A549 (cell line): ENCODE measurements at regions not wholly inside any gene's neighbourhood (a gene's known extent, or its start where the extent isn't known, plus 50 kb on each side); places are given as distances from the start of the nearest gene placed in this dataset.
A peak's percentile ranks its signal among the peaks of the same experiment; 100 is the strongest.

Experiments
- ATAC-seq, 2 experiments: fragments of 200-7000 bp in 1 of 2; fragments of >200 bp in 1 of 2; cut with Nextera tagmentation in 1 of 2; cut with Tn5 transposase in 1 of 2; 3 replicates each; pipeline versions ENCODE4 v1.8.0 to v1.9.1; 2018 to 2020; ENCODE audit warnings: mild to moderate bottlenecking in 1 of 2, moderate library complexity in 1 of 2
- CTCF ChIA-PET: fragments of 300-600 bp; sonication (Branson Sonifier 250); formaldehyde crosslinking; extraction: SDS; loops from one replicate; lab custom pipeline; 2021; ENCODE audit warnings: antibody characterized with exemption, inconsistent platforms; lab: Yijun Ruan, JAX
- POLR2A ChIA-PET: fragments of 350-600 bp; formaldehyde crosslinking; extraction: SDS; loops from one replicate; lab custom pipeline; 2021; ENCODE audit warnings: antibody characterized with exemption, inconsistent platforms; lab: Yijun Ruan, JAX
- DNase-seq, 2 experiments: peaks; one replicate each; pipeline versions ENCODE4 v3.0.0 to v3.0.0-alpha.2; 2011 to 2016; ENCODE audit warnings: low read depth in 1 of 2, low spot score in 1 of 2
- FAIRE-seq: peaks from 2 replicates; lab custom pipeline; 2011; peaks lifted over from hg19 to GRCh38; lab: Jason Lieb, UNC
- H3K27ac ChIP-seq, 2 experiments: fragments of >200 bp; sonication (Bioruptor Twin); formaldehyde crosslinking; 3 replicates each; pipeline ENCODE4 v1.5.1; 2016 to 2017
- H3K4me1 ChIP-seq: fragments of >200 bp; sonication (Bioruptor Twin); formaldehyde crosslinking; 3 replicates; pipeline ENCODE4 v1.6.1; 2016
- H3K4me2 ChIP-seq: fragments of >200 bp; sonication (Bioruptor Twin); formaldehyde crosslinking; 3 replicates; pipeline ENCODE4 v1.6.1; 2016
- H3K4me3 ChIP-seq: fragments of >200 bp; sonication (Bioruptor Twin); formaldehyde crosslinking; 3 replicates; pipeline ENCODE4 v1.5.1; 2016
- H3K9me3 ChIP-seq: fragments of >200 bp; sonication (Bioruptor Twin); formaldehyde crosslinking; 3 replicates; pipeline ENCODE4 v1.6.1; 2016
- BHLHE40 ChIP-seq: IDR thresholded peaks from 2 replicates; pipeline ENCODE4 v1.6.1; 2012; ENCODE audit warnings: low read depth, low read length, inconsistent platforms
- CBX8 ChIP-seq: fragments of 200-600 bp; sonication (generic); IDR thresholded peaks from 2 replicates; pipeline ENCODE4 v1.6.1; 2016
- CEBPB ChIP-seq, 2 experiments: fragments of >200 bp in 1 of 2; sonication (Bioruptor Twin) in 1 of 2; formaldehyde crosslinking in 1 of 2; IDR thresholded peaks; 2 replicates each; pipeline ENCODE4 v1.6.1; 2012 to 2016
- CHD2 ChIP-seq: fragments of 150-350 bp; IDR thresholded peaks from 2 replicates; pipeline ENCODE4 v1.6.1; 2014; ENCODE audit warnings: low read length; ENCODE audit not compliant: partially characterized antibody
- CHD4 ChIP-seq: fragments of 200-600 bp; sonication (generic); IDR thresholded peaks from 2 replicates; pipeline ENCODE4 v1.6.1; 2016; ENCODE audit warnings: antibody characterized with exemption, mild to moderate bottlenecking, borderline replicate concordance
- CTCF ChIP-seq: fragments of >200 bp; sonication (Bioruptor Twin); formaldehyde crosslinking; IDR thresholded peaks from 3 replicates; pipeline ENCODE4 v1.5.1; 2016
- E2F6 ChIP-seq: IDR thresholded peaks from 2 replicates; pipeline ENCODE4 v1.6.1; 2012; ENCODE audit warnings: low read depth, borderline replicate concordance
- EHMT2 ChIP-seq: fragments of 200-600 bp; sonication (generic); IDR thresholded peaks from 2 replicates; pipeline ENCODE4 v1.6.1; 2016; ENCODE audit warnings: antibody characterized with exemption, low read depth, mild to moderate bottlenecking, moderate library complexity
- FOSB ChIP-seq: fragments of 250-450 bp; sonication (Bioruptor Pico); IDR thresholded peaks from 2 replicates; pipeline ENCODE4 v1.5.0; 2020; ENCODE audit warnings: mild to moderate bottlenecking, moderate library complexity
- FOXS1 ChIP-seq: fragments of 250-450 bp; sonication (Bioruptor Pico); IDR thresholded peaks from 2 replicates; pipeline ENCODE4 v1.5.0; 2020; ENCODE audit warnings: mild to moderate bottlenecking, moderate library complexity
- GATA3 ChIP-seq: IDR thresholded peaks from 2 replicates; pipeline ENCODE4 v1.6.1; 2012; ENCODE audit warnings: borderline replicate concordance
- HDAC2 ChIP-seq: fragments of 200-600 bp; sonication (generic); IDR thresholded peaks from 2 replicates; pipeline ENCODE4 v1.6.1; 2016
- HES2 ChIP-seq: fragments of >200 bp; sonication (Bioruptor Twin); formaldehyde crosslinking; IDR thresholded peaks from 2 replicates; pipeline ENCODE4 v1.6.1; 2016
- HMGXB4 ChIP-seq: fragments of 250-450 bp; sonication (Bioruptor Pico); IDR thresholded peaks from 2 replicates; pipeline ENCODE4 v1.5.0; 2021; ENCODE audit warnings: mild to moderate bottlenecking, moderate library complexity, borderline replicate concordance
- HOXA7 ChIP-seq: fragments of 250-450 bp; sonication (Bioruptor Pico); IDR thresholded peaks from 2 replicates; pipeline ENCODE4 v1.5.0; 2020; ENCODE audit warnings: mild to moderate bottlenecking, moderate library complexity
- KDM1A ChIP-seq: fragments of 200-600 bp; sonication (generic); IDR thresholded peaks from 2 replicates; pipeline ENCODE4 v1.6.1; 2016; ENCODE audit warnings: low read depth, mild to moderate bottlenecking
- NFE2L2 ChIP-seq: fragments of 150-350 bp; conservative IDR thresholded peaks from 2 replicates; pipeline ENCODE4 v1.6.1; 2014; ENCODE audit warnings: low read length
- NR3C1 ChIP-seq: fragments of >200 bp; sonication (Bioruptor Twin); formaldehyde crosslinking; IDR thresholded peaks from 3 replicates; pipeline ENCODE4 v1.6.1; 2017
- PBX3 ChIP-seq: IDR thresholded peaks from 2 replicates; pipeline ENCODE4 v1.6.1; 2012
- PHF8 ChIP-seq: fragments of 200-600 bp; sonication (generic); IDR thresholded peaks from 2 replicates; pipeline ENCODE4 v1.6.1; 2016; ENCODE audit warnings: low read depth, mild to moderate bottlenecking, antibody characterized with exemption, moderate library complexity, borderline replicate concordance
- RAD21 ChIP-seq, 2 experiments: fragments of >200 bp in 1 of 2; sonication (Bioruptor Twin) in 1 of 2; formaldehyde crosslinking in 1 of 2; IDR thresholded peaks in 1 of 2; conservative IDR thresholded peaks in 1 of 2; 2 replicates in 1 of 2; 3 replicates in 1 of 2; pipeline ENCODE4 v1.6.1; 2012 to 2018; ENCODE audit warnings: inconsistent platforms in 1 of 2
- RARB ChIP-seq: fragments of 250-450 bp; sonication (Bioruptor Pico); IDR thresholded peaks from 2 replicates; pipeline ENCODE4 v1.8.0; 2021; ENCODE audit warnings: mild to moderate bottlenecking, moderate library complexity
- SMC3 ChIP-seq: fragments of >200 bp; sonication (Bioruptor Twin); formaldehyde crosslinking; IDR thresholded peaks from 3 replicates; pipeline ENCODE4 v1.6.1; 2018; ENCODE audit warnings: inconsistent platforms
- SREBF2 ChIP-seq: fragments of 450-650 bp; IDR thresholded peaks from 2 replicates; pipeline ENCODE4 v1.6.1; 2014; ENCODE audit warnings: mild to moderate bottlenecking, moderate library complexity
- ZC3H11A ChIP-seq: fragments of 450-650 bp; IDR thresholded peaks from 2 replicates; pipeline ENCODE4 v1.6.1; 2014; ENCODE audit warnings: antibody characterized with exemption, mild to moderate bottlenecking
- WGBS: methylation state at CpG from one replicate; pipeline ENCODE4 v1.1.6; 2017; ENCODE audit errors: missing lambda C conversion rate; 5-methylcytosine and 5-hydroxymethylcytosine counted together

GRCh38 chr17:14409292-14409691 is 108.4 kb downstream of the HS3ST3B1 start:
- FAIRE-seq (peak; percentile 46), DNase-seq (no peak), ATAC-seq (no peak)
- POLR2A ChIA-PET: interaction anchor here (0.8 kb wide), 1 partner anchor 79 kb away, joined by 3 read pairs; no protein-coding TSS in a partner anchor
- Histone ChIP-seq H3K9me3 (no peaks in the 10 kb centered on the region), H3K4me1 (no peaks in the 10 kb centered on the region), H3K4me3 (no peak overlapping the region), H3K4me2 (no peak overlapping the region), H3K27ac (no peak overlapping the region)
- TF ChIP-seq CBX8 (no peak), NFE2L2 (no peak), CHD2 (no peak), SMC3 (no peak), CEBPB (IDR thresholded peaks at IDR 0.05) (no peak), EHMT2 (no peak), HDAC2 (no peak), HES2 (no peak), ZC3H11A (no peak), RAD21 (conservative IDR thresholded peaks at IDR 0.05 in 1 of 2, IDR thresholded peaks at IDR 0.05 in 1 of 2) (no peak), PHF8 (no peak), FOXS1 (CRISPR knock-in tag) (no peak), RARB (CRISPR knock-in tag) (no peak), HOXA7 (CRISPR knock-in tag) (no peak), CTCF (no peak), BHLHE40 (no peak), HMGXB4 (CRISPR knock-in tag) (no peak), KDM1A (no peak)
- WGBS: 0% methylated on average over 1 of the region's 1 CpG
- CTCF ChIA-PET: interaction anchor here (1.3 kb wide), 1 partner anchor 107 kb away, joined by 3 read pairs; no protein-coding TSS in a partner anchor

- H3K4me1 ChIP-seq: no peaks in the 10 kb centered on the region
- H3K27ac ChIP-seq: no peak overlapping the region
- DNase-seq: no peak
- 6% methylated on average over 2 of the region's 2 CpGs for WGBS
- FAIRE-seq: no peak
- ChIA-PET CTCF (no interaction called here), POLR2A (no interaction called here)
- TF ChIP-seq PBX3 (no peak), CHD4 (no peak), SREBF2 (no peak), GATA3 (no peak), FOSB (CRISPR knock-in tag) (no peak), NR3C1 (no peak), E2F6 (no peak), EHMT2 (no peak), CHD2 (no peak)
- no peak for ATAC-seq
- no peaks in the 10 kb centered on the region for H3K9me3 ChIP-seq
- H3K4me2 ChIP-seq: no peak overlapping the region
- no peak overlapping the region for H3K4me3 ChIP-seq
These were observed 106.7 kb downstream of the HS3ST3B1 start for GRCh38 chr17:14407541-14407940.
